Adrenal gland (tissue), 5 donors: ENCODE measurements at regions not wholly inside any gene's neighbourhood (a gene's known extent, or its start where the extent isn't known, plus 50 kb on each side); places are given as distances from the start of the nearest gene placed in this dataset.

Source experiments
- CTCF ChIP-seq, 6 experiments: fragments of 450-650 bp in 4 of 6; fragments of 200-600 bp in 2 of 6; sonication (generic) in 1 of 6; IDR thresholded peaks; 1 replicate in 5 of 6; 2 replicates in 1 of 6; pipeline versions ENCODE4 v1.5.1 to v1.8.0; 2016 to 2021; ENCODE audit warnings: antibody characterized with exemption in 6 of 6, mild to moderate bottlenecking in 2 of 6, moderate library complexity in 1 of 6
- POLR2A ChIP-seq, 2 donors: fragments of 450-650 bp; IDR thresholded peaks; one replicate each; pipeline ENCODE4 v1.6.1; 2017; ENCODE audit warnings: antibody characterized with exemption in 2 of 2, mild to moderate bottlenecking in 2 of 2, moderate library complexity in 1 of 2
- donor health status: DM: no; HTN: no; CAD: no.

- TF ChIP-seq CTCF (IDR thresholded peaks at IDR 0.05) = no peak
- no peak for TF ChIP-seq POLR2A (IDR thresholded peaks at IDR 0.05)
These were observed 162.0 kb upstream of the STT3B start for GRCh38 chr3:31370681-31371080.
